Astrocyte (in vitro differentiated cells and primary cell): ENCODE measurements at regions not wholly inside any gene's neighbourhood (a gene's known extent, or its start where the extent isn't known, plus 50 kb on each side); places are given as distances from the start of the nearest gene placed in this dataset.

Source experiments
- DNase-seq: peaks from one replicate; pipeline ENCODE4 v3.0.0-alpha.2; 2010; ENCODE audit warnings: low read depth
- FAIRE-seq: peaks from 2 replicates; lab custom pipeline; 2011; peaks lifted over from hg19 to GRCh38; lab: Jason Lieb, UNC
- H2AFZ ChIP-seq: 2 replicates; pipeline ENCODE4 v1.6.0; 2012; ENCODE audit warnings: low read depth, low read length, inconsistent platforms
- H3K27ac ChIP-seq: 2 replicates; pipeline ENCODE4 v1.5.1; 2011; ENCODE audit warnings: low read depth, low read length, inconsistent platforms
- H3K27me3 ChIP-seq: 2 replicates; pipeline ENCODE4 v1.6.0; 2011; ENCODE audit warnings: low read length, inconsistent platforms; ENCODE audit not compliant: insufficient read depth
- H3K36me3 ChIP-seq: 2 replicates; pipeline ENCODE4 v1.5.1; 2011; ENCODE audit warnings: low read length, inconsistent platforms; ENCODE audit not compliant: insufficient read depth
- H3K4me1 ChIP-seq: 2 replicates; pipeline ENCODE4 v1.5.1; 2011; ENCODE audit warnings: low read length, inconsistent platforms; ENCODE audit not compliant: insufficient read depth
- H3K4me2 ChIP-seq: 2 replicates; pipeline ENCODE4 v1.6.0; 2012; ENCODE audit warnings: low read length, inconsistent platforms
- H3K4me3 ChIP-seq: 2 replicates; pipeline ENCODE4 v1.5.1; 2011; ENCODE audit warnings: low read depth, mild to moderate bottlenecking, low read length, inconsistent platforms; ENCODE audit not compliant: insufficient read depth
- H3K79me2 ChIP-seq: 2 replicates; pipeline ENCODE4 v1.6.0; 2012; ENCODE audit warnings: mild to moderate bottlenecking, low read length, inconsistent platforms; ENCODE audit not compliant: insufficient read depth
- H3K9ac ChIP-seq: 2 replicates; pipeline ENCODE4 v1.6.0; 2012; ENCODE audit warnings: mild to moderate bottlenecking, low read length, inconsistent platforms
- H3K9me3 ChIP-seq: 2 replicates; pipeline ENCODE4 v1.5.1; 2012; ENCODE audit warnings: low read depth, mild to moderate bottlenecking, low read length, inconsistent platforms; ENCODE audit not compliant: insufficient read depth
- H4K20me1 ChIP-seq: 2 replicates; pipeline ENCODE4 v1.6.0; 2012; ENCODE audit warnings: low read length, inconsistent platforms; ENCODE audit not compliant: insufficient read depth
- H3K27ac Mint-ChIP-seq: one replicate; pipeline ENCODE4 v1.8.0; 2021; ENCODE audit warnings: mild to moderate bottlenecking, mixed read lengths; ENCODE audit not compliant: unreplicated experiment
- H3K27me3 Mint-ChIP-seq: one replicate; pipeline ENCODE4 v1.8.0; 2021; ENCODE audit warnings: low read depth, mixed read lengths; ENCODE audit not compliant: unreplicated experiment
- H3K36me3 Mint-ChIP-seq: one replicate; pipeline ENCODE4 v1.8.0; 2021; ENCODE audit warnings: low read depth, mixed read lengths; ENCODE audit not compliant: unreplicated experiment
- H3K4me1 Mint-ChIP-seq: one replicate; pipeline ENCODE4 v1.8.0; 2021; ENCODE audit warnings: low read depth, mixed read lengths; ENCODE audit not compliant: unreplicated experiment
- H3K4me3 Mint-ChIP-seq: one replicate; pipeline ENCODE4 v1.8.0; 2021; ENCODE audit warnings: mild to moderate bottlenecking, moderate library complexity, mixed read lengths; ENCODE audit not compliant: unreplicated experiment
- H3K9me3 Mint-ChIP-seq: one replicate; pipeline ENCODE4 v1.8.0; 2021; ENCODE audit warnings: mild to moderate bottlenecking, mixed read lengths; ENCODE audit not compliant: unreplicated experiment
- EZH2 ChIP-seq: IDR thresholded peaks from 2 replicates; pipeline ENCODE4 v1.6.1; 2012; ENCODE audit warnings: mild to moderate bottlenecking, low read length, inconsistent platforms; ENCODE audit not compliant: insufficient read depth
- TF ChIP-seq, protein P1 (sequence below): IDR thresholded peaks from 2 replicates; pipeline ENCODE4 v1.5.1; 2011; ENCODE audit warnings: low read depth, mild to moderate bottlenecking, inconsistent platforms, low read length, moderate library complexity; ENCODE audit not compliant: insufficient read depth

DNA sequence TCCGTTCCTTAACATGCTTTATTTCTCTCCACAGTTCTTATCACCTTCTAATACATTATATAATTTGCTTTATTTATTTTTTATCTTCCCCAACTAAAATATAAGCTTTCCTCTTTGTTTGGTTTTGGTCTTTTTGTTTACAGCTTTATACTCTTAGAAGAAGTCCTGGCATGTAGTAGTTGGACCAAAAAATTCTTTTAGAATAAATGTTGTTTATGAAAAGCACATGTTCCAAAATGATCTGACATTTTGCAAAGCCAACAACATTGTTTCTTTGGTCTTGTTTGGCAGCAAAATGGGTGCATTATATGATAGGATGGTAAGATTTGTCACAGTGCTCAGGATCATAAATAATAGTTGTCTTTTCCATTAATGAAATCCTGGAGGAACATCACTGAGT, 312.5 kb downstream of the LRIG3 start:
- Histone ChIP-seq H3K27ac (no peak overlapping the region), H3K4me3 (no peak overlapping the region), H3K36me3 (no peaks in the 10 kb centered on the region), H4K20me1 (no peaks in the 10 kb centered on the region), H2AFZ (no peak overlapping the region), H3K79me2 (no peaks in the 10 kb centered on the region), H3K4me2 (no peak overlapping the region), H3K27me3 (no peaks in the 10 kb centered on the region), H3K9ac (no peak overlapping the region), H3K4me1 (no peaks in the 10 kb centered on the region), H3K9me3 (no peaks in the 10 kb centered on the region)
- Mint-ChIP-seq H3K36me3 (no peaks in the 10 kb centered on the region), H3K27ac (no peak overlapping the region), H3K4me3 (no peak overlapping the region), H3K9me3 (no peaks in the 10 kb centered on the region), H3K27me3 (no peaks in the 10 kb centered on the region), H3K4me1 (peaks cover 2% of the 10 kb centered on the region)
- DNase-seq = no peak
- FAIRE-seq = no peak
- TF ChIP-seq, protein P1, sequence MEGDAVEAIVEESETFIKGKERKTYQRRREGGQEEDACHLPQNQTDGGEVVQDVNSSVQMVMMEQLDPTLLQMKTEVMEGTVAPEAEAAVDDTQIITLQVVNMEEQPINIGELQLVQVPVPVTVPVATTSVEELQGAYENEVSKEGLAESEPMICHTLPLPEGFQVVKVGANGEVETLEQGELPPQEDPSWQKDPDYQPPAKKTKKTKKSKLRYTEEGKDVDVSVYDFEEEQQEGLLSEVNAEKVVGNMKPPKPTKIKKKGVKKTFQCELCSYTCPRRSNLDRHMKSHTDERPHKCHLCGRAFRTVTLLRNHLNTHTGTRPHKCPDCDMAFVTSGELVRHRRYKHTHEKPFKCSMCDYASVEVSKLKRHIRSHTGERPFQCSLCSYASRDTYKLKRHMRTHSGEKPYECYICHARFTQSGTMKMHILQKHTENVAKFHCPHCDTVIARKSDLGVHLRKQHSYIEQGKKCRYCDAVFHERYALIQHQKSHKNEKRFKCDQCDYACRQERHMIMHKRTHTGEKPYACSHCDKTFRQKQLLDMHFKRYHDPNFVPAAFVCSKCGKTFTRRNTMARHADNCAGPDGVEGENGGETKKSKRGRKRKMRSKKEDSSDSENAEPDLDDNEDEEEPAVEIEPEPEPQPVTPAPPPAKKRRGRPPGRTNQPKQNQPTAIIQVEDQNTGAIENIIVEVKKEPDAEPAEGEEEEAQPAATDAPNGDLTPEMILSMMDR = no peak
- no peak for TF ChIP-seq EZH2

DNA sequence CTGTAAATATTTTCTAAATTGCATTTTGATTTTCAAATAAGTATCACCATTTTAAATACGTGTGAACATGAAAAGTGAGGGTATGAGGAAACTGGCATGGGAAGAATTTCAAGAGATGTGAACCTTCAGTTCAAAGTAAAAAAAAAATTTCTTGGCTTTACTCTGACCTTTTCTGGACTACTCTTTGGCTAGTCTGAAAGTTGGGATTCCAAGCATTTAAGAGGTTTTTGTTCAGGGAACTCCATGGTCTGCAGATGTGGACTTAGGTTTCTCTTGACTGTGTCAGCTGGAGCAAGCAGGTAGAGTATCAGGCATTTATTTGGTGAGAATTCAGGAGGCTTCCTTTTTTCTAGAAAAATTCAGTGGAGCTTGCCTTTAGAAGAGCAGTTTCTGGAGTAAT, 311.6 kb downstream of the LRIG3 start:
- H3K4me2 ChIP-seq = no peak overlapping the region
- peak; percentile 56 for DNase-seq
- Mint-ChIP-seq H3K4me3 (no peak overlapping the region), H3K4me1 (peaks cover 2% of the 10 kb centered on the region), H3K36me3 (no peaks in the 10 kb centered on the region), H3K27me3 (no peaks in the 10 kb centered on the region), H3K27ac (no peak overlapping the region), H3K9me3 (no peaks in the 10 kb centered on the region)
- H3K4me1 ChIP-seq = no peaks in the 10 kb centered on the region
- no peak overlapping the region for H3K9ac ChIP-seq
- no peaks in the 10 kb centered on the region for H4K20me1 ChIP-seq
- no peaks in the 10 kb centered on the region for H3K27me3 ChIP-seq
- FAIRE-seq = no peak
- no peak overlapping the region for H3K27ac ChIP-seq
- H3K36me3 ChIP-seq = no peaks in the 10 kb centered on the region
- no peak overlapping the region for H2AFZ ChIP-seq
- no peaks in the 10 kb centered on the region for H3K79me2 ChIP-seq
- H3K4me3 ChIP-seq = no peak overlapping the region
- TF ChIP-seq, protein P1 = no peak
- no peak for TF ChIP-seq EZH2
- H3K9me3 ChIP-seq = no peaks in the 10 kb centered on the region

DNA sequence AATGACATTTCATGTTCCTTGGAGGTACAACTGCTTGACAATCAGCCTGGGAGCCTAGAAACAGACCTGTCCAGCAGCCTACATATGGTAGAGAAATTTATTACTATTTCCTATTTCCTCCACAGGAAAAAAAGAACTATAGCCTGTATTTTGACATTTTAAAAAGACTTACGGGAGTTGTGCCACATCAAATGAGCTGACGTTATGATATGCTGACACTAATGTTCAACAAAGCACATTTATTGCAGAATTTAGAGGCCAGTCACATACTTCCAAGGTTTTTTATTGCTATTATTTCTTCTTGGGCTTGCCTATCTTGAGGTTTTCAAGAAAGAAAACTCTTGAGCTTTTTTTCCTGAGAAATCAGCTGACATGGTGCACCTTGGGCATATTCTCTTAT, 305.3 kb downstream of the LRIG3 start:
- no peaks in the 10 kb centered on the region for H3K9me3 ChIP-seq
- Mint-ChIP-seq H3K36me3 (no peaks in the 10 kb centered on the region), H3K27ac (no peak overlapping the region), H3K9me3 (no peaks in the 10 kb centered on the region), H3K4me3 (no peak overlapping the region), H3K4me1 (peaks cover 2% of the 10 kb centered on the region), H3K27me3 (no peaks in the 10 kb centered on the region)
- H3K36me3 ChIP-seq = no peaks in the 10 kb centered on the region
- no peak for TF ChIP-seq EZH2
- TF ChIP-seq, protein P1 = no peak
- H3K79me2 ChIP-seq = no peaks in the 10 kb centered on the region
- DNase-seq = no peak
- no peak overlapping the region for H2AFZ ChIP-seq
- no peak for FAIRE-seq
- H3K4me1 ChIP-seq = no peaks in the 10 kb centered on the region
- H3K27ac ChIP-seq = no peak overlapping the region
- H3K4me2 ChIP-seq = no peak overlapping the region
- H3K27me3 ChIP-seq = no peaks in the 10 kb centered on the region
- no peaks in the 10 kb centered on the region for H4K20me1 ChIP-seq
- no peak overlapping the region for H3K9ac ChIP-seq
- no peak overlapping the region for H3K4me3 ChIP-seq
